ENCODE measurements at regions not wholly inside any gene's neighbourhood (a gene's known extent, or its start where the extent isn't known, plus 50 kb on each side); places are given as distances from the start of the nearest gene placed in this dataset.

- TF ChIP-seq CSDE1 (IDR thresholded peaks at IDR 0.05) (no peak), CTCF (IDR thresholded peaks at IDR 0.05 in 2 of 3, conservative IDR thresholded peaks at IDR 0.05 in 1 of 3; ENCODE audit: insufficient read depth in 2 of 3, low read depth in 1 of 3, low read length in 3 of 3) (no peak), ZBTB49 (CRISPR knock-in tag; IDR thresholded peaks at IDR 0.05; ENCODE audit: borderline replicate concordance) (no peak), RBM39 (optimal IDR thresholded peaks at IDR 0.05; ENCODE audit: low read depth, low read length) (no peak), SP1 (CRISPR knock-in tag; IDR thresholded peaks at IDR 0.05) (no peak), POLR2A (conservative IDR thresholded peaks at IDR 0.05) (no peak), ZNF785 (CRISPR knock-in tag; IDR thresholded peaks at IDR 0.05) (no peak)
These were observed 1403.8 kb upstream of the GOT2 start for GRCh38 chr16:60137891-60138290.
